HEK293 (cell line): ENCODE measurements at regions not wholly inside any gene's neighbourhood (a gene's known extent, or its start where the extent isn't known, plus 50 kb on each side); places are given as distances from the start of the nearest gene placed in this dataset.

Experiments
- ZBTB1 ChIP-seq: fragments of 450-650 bp; formaldehyde crosslinking; IDR thresholded peaks from 2 replicates; pipeline ENCODE4 v1.5.1; 2016; ENCODE audit warnings: missing biosample characterization, missing genetic modification characterization
- ZNF214 ChIP-seq: fragments of 450-650 bp; formaldehyde crosslinking; IDR thresholded peaks from 2 replicates; pipeline ENCODE4 v1.5.1; 2017; ENCODE audit warnings: missing biosample characterization, mild to moderate bottlenecking, missing genetic modification characterization, borderline replicate concordance
- ZNF274 ChIP-seq, 2 experiments: fragments of 200-500 bp in 1 of 2; fragments of 450-650 bp in 1 of 2; sonication (Bioruptor generic) in 1 of 2; formaldehyde crosslinking in 1 of 2; IDR thresholded peaks; 2 replicates each; pipeline versions ENCODE4 v1.5.1 to v1.6.1; 2014 to 2016; ENCODE audit warnings: borderline replicate concordance in 1 of 2, inconsistent platforms in 1 of 2, low read length in 1 of 2, missing biosample characterization in 1 of 2, missing genetic modification characterization in 1 of 2
- TF ChIP-seq, protein P1 (sequence below): fragments of 450-650 bp; formaldehyde crosslinking; IDR thresholded peaks from 2 replicates; pipeline ENCODE4 v1.5.1; 2016; ENCODE audit warnings: missing biosample characterization, missing genetic modification characterization

DNA sequence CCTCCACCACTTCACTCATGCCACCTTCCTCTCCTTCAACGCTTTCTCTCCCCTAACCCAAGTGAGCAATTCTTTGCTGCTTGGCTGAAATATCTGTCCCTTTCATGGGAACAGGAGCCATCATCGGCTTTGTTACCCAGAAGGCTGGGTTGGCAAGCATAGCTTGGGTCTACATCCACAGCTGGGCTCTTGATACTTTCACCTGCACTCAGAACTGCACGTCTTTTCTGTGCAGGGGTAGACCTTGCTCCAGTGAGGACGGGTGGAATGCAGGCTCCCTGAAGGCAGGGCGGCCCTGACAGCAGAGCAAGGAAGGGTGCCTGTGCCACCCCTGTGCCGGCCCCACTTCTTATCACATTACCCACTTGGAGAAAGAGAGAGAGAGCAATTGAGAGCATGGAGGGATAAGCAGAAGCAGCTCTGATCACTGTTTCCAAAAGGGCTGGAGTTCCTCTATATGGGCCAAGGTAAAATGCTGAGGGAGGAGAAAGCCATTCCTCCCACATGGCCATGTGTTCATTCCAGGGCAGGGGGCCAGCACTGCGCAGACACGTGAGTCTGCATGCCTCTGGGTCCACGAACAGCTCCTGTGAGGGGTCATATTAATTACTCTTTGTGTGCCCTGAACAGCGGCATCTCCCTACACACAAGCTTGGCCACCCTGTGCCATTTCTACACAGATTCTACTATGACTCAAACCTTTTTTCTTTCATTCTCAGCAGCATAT lies 181.8 kb downstream of the BUD13 start:
- TF ChIP-seq, protein P1, sequence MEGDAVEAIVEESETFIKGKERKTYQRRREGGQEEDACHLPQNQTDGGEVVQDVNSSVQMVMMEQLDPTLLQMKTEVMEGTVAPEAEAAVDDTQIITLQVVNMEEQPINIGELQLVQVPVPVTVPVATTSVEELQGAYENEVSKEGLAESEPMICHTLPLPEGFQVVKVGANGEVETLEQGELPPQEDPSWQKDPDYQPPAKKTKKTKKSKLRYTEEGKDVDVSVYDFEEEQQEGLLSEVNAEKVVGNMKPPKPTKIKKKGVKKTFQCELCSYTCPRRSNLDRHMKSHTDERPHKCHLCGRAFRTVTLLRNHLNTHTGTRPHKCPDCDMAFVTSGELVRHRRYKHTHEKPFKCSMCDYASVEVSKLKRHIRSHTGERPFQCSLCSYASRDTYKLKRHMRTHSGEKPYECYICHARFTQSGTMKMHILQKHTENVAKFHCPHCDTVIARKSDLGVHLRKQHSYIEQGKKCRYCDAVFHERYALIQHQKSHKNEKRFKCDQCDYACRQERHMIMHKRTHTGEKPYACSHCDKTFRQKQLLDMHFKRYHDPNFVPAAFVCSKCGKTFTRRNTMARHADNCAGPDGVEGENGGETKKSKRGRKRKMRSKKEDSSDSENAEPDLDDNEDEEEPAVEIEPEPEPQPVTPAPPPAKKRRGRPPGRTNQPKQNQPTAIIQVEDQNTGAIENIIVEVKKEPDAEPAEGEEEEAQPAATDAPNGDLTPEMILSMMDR (tag by site-specific recombination) = no peak
- TF ChIP-seq ZBTB1 (tag by site-specific recombination) (no peak), ZNF274 (IDR thresholded peaks at IDR 0.05; ENCODE audit: low read length) (no peak), ZNF274 (tag by site-specific recombination; IDR thresholded peaks at IDR 0.05; ENCODE audit: borderline replicate concordance) (no peak), ZNF214 (no peak)
